Keratinocyte (primary cell): ENCODE measurements at regions not wholly inside any gene's neighbourhood (a gene's known extent, or its start where the extent isn't known, plus 50 kb on each side); places are given as distances from the start of the nearest gene placed in this dataset.

ENCODE experiments used
- DNase-seq: peaks from one replicate; pipeline ENCODE4 v3.0.0-alpha.2; 2011; ENCODE audit warnings: low read depth, missing footprints, low spot score
- FAIRE-seq: peaks from 2 replicates; lab custom pipeline; 2011; peaks lifted over from hg19 to GRCh38; lab: Jason Lieb, UNC
- H2AFZ ChIP-seq: 2 replicates; pipeline ENCODE4 v1.6.0; 2012; ENCODE audit warnings: low read length, control low read depth, inconsistent platforms; ENCODE audit not compliant: control insufficient read depth
- H3K27ac ChIP-seq: 2 replicates; pipeline ENCODE4 v1.5.1; 2011; ENCODE audit warnings: low read length; ENCODE audit not compliant: control insufficient read depth, insufficient read depth
- H3K27me3 ChIP-seq: 3 replicates; pipeline ENCODE4 v1.6.0; 2011; ENCODE audit warnings: low read length; ENCODE audit not compliant: control insufficient read depth, insufficient read depth; ENCODE audit errors: extremely low read depth
- H3K36me3 ChIP-seq, 2 experiments: 2 replicates in 1 of 2; 3 replicates in 1 of 2; pipeline ENCODE4 v1.5.1; 2011; ENCODE audit warnings: low read length in 2 of 2, mild to moderate bottlenecking in 1 of 2; ENCODE audit not compliant: control insufficient read depth in 2 of 2, insufficient read depth in 2 of 2; ENCODE audit errors: extremely low read depth in 1 of 2
- H3K4me1 ChIP-seq: 3 replicates; pipeline ENCODE4 v1.5.1; 2011; ENCODE audit warnings: low read length; ENCODE audit not compliant: control insufficient read depth, insufficient read depth; ENCODE audit errors: extremely low read depth
- H3K4me2 ChIP-seq: 3 replicates; pipeline ENCODE4 v1.6.0; 2011; ENCODE audit warnings: low read depth, low read length; ENCODE audit not compliant: control insufficient read depth, insufficient read depth; ENCODE audit errors: extremely low read depth
- H3K4me3 ChIP-seq, 3 experiments: fragments of 200-600 bp in 1 of 3; sonication (generic) in 1 of 3; 2 replicates in 2 of 3; 3 replicates in 1 of 3; pipeline ENCODE4 v1.5.1; 2011 to 2016; ENCODE audit warnings: low read length in 3 of 3, mild to moderate bottlenecking in 3 of 3, control low read depth in 2 of 3, inconsistent platforms in 1 of 3, low read depth in 1 of 3, mixed read lengths in 1 of 3, mixed run types in 1 of 3, moderate library complexity in 1 of 3; ENCODE audit not compliant: control insufficient read depth in 2 of 3, insufficient read depth in 2 of 3; ENCODE audit errors: extremely low read depth in 1 of 3
- H3K79me2 ChIP-seq: 2 replicates; pipeline ENCODE4 v1.6.0; 2012; ENCODE audit warnings: low read length; ENCODE audit not compliant: control insufficient read depth, insufficient read depth
- H3K9ac ChIP-seq: 3 replicates; pipeline ENCODE4 v1.6.0; 2011; ENCODE audit warnings: low read length; ENCODE audit not compliant: control insufficient read depth, insufficient read depth; ENCODE audit errors: extremely low read depth
- H3K9me1 ChIP-seq: 3 replicates; pipeline ENCODE4 v1.6.0; 2011; ENCODE audit warnings: low read length; ENCODE audit not compliant: control insufficient read depth, insufficient read depth; ENCODE audit errors: extremely low read depth
- H3K9me3 ChIP-seq: 2 replicates; pipeline ENCODE4 v1.5.1; 2012; ENCODE audit warnings: low read depth, low read length; ENCODE audit not compliant: control insufficient read depth
- H4K20me1 ChIP-seq: 3 replicates; pipeline ENCODE4 v1.6.0; 2011; ENCODE audit warnings: low read length; ENCODE audit not compliant: control insufficient read depth, insufficient read depth; ENCODE audit errors: extremely low read depth
- EZH2 ChIP-seq: IDR thresholded peaks from one replicate; pipeline ENCODE4 v1.6.1; 2012; ENCODE audit warnings: inconsistent platforms, mild to moderate bottlenecking, low read length, moderate library complexity
- dilution Hi-C: fragments of 300-500 bp; cut with MboI; formaldehyde crosslinking; loops from one replicate; pipeline ENCODE4 v1.7.0; 2020; ENCODE audit warnings: low sequenced_read_pairs; ENCODE audit not compliant: extremely low pct_ligation_motif_present
- TF ChIP-seq, protein P1 (sequence below), 3 experiments: IDR thresholded peaks in 1 of 3; conservative IDR thresholded peaks in 1 of 3; optimal IDR thresholded peaks in 1 of 3; 2 replicates in 2 of 3; 3 replicates in 1 of 3; pipeline versions ENCODE3 to v1.5.1; 2011; ENCODE audit warnings: low read length in 3 of 3, mild to moderate bottlenecking in 3 of 3, moderate library complexity in 2 of 3, control low read depth in 1 of 3, inconsistent platforms in 1 of 3; ENCODE audit not compliant: insufficient read depth in 2 of 3; ENCODE audit errors: extremely low read depth in 1 of 3

DNA sequence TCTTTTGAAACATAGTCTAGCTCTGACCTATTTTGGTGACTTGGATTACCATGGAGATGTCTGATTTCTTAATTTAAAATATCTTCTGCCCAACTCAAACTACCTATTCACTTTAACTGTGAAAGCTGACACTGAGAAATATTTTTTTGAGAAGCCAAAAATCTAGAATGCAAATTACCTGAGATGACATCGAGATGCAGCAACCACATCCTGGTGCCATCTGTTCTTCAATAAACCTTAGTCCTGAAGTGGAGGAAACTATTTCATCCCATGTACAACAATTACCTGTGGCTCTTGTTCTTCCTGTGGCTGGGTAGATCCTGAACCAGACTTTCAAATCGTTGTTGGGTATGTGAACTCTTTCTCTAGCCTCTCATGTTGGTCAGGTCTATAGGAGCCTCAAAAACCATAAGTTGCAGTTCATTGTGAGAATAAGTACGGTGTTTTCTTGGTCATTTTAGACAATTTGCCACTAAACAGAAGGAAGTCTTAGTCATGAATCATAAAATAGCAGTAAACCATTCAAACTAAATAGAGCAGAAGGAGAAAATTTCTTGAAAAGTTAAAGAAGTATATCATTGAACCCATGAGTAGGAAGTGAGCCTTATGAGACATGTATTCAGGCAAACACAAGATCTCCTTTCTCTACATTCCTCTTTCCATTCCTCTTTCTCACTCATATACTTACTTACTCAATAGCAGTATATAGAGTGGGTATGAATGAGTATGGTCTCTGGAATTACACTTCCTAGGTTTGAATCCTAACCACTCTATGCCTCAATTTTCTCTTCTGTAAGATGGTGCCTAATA is 176.0 kb downstream of the HMHB1 start:
- dilution Hi-C loops: no loop called here
- Histone ChIP-seq H3K9ac (no peak overlapping the region), H4K20me1 (no peaks in the 10 kb centered on the region), H3K4me2 (no peak overlapping the region), H2AFZ (no peak overlapping the region), H3K4me3 (no peak overlapping the region), H3K4me1 (peaks cover 23% of the 10 kb centered on the region), H3K27ac (no peak overlapping the region), H3K27me3 (no peaks in the 10 kb centered on the region), H3K9me1 (no peaks in the 10 kb centered on the region), H3K36me3 (no peaks in the 10 kb centered on the region), H3K9me3 (no peaks in the 10 kb centered on the region), H3K79me2 (no peaks in the 10 kb centered on the region)
- TF ChIP-seq, protein P1, sequence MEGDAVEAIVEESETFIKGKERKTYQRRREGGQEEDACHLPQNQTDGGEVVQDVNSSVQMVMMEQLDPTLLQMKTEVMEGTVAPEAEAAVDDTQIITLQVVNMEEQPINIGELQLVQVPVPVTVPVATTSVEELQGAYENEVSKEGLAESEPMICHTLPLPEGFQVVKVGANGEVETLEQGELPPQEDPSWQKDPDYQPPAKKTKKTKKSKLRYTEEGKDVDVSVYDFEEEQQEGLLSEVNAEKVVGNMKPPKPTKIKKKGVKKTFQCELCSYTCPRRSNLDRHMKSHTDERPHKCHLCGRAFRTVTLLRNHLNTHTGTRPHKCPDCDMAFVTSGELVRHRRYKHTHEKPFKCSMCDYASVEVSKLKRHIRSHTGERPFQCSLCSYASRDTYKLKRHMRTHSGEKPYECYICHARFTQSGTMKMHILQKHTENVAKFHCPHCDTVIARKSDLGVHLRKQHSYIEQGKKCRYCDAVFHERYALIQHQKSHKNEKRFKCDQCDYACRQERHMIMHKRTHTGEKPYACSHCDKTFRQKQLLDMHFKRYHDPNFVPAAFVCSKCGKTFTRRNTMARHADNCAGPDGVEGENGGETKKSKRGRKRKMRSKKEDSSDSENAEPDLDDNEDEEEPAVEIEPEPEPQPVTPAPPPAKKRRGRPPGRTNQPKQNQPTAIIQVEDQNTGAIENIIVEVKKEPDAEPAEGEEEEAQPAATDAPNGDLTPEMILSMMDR (optimal IDR thresholded peaks at IDR 0.05 in 1 of 3, IDR thresholded peaks at IDR 0.05 in 1 of 3, conservative IDR thresholded peaks at IDR 0.05 in 1 of 3; ENCODE audit: extremely low read depth in 1 of 3, insufficient read depth in 2 of 3, low read length in 3 of 3): no peak
- TF ChIP-seq EZH2: no peak
- no peak for DNase-seq
- peak; percentile 29 for FAIRE-seq

DNA sequence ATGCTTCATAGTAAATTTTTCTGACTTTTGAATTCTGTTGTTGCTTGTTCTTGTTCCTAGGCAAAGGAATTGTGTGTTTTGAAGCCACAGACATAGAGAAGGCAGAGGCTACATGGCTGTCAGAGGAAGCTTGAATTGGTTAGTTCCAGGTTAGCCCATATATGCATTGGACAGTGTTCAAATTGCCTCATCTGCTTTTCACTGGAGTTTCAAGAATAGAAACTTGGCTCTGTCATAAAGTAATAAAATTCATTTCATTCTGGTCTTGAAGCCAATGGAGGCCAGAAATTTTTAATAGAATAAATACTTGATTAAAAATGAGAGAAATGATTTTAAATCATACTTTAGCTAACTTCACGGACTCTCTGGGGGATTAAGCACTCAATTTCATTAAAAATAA is 178.0 kb downstream of the YIPF5 start:
- H4K20me1 ChIP-seq: no peaks in the 10 kb centered on the region
- no peaks in the 10 kb centered on the region for H3K36me3 ChIP-seq
- H3K9ac ChIP-seq: no peak overlapping the region
- H2AFZ ChIP-seq: no peak overlapping the region
- no peaks in the 10 kb centered on the region for H3K4me1 ChIP-seq
- H3K4me3 ChIP-seq: no peak overlapping the region
- H3K27ac ChIP-seq: no peak overlapping the region
- no peaks in the 10 kb centered on the region for H3K79me2 ChIP-seq
- no peaks in the 10 kb centered on the region for H3K9me3 ChIP-seq
- FAIRE-seq: no peak
- no peak for DNase-seq
- no peaks in the 10 kb centered on the region for H3K27me3 ChIP-seq
- no peak overlapping the region for H3K4me2 ChIP-seq
- no peaks in the 10 kb centered on the region for H3K9me1 ChIP-seq
- dilution Hi-C loops: no loop called here
- TF ChIP-seq, protein P1 (optimal IDR thresholded peaks at IDR 0.05 in 1 of 3, IDR thresholded peaks at IDR 0.05 in 1 of 3, conservative IDR thresholded peaks at IDR 0.05 in 1 of 3; ENCODE audit: extremely low read depth in 1 of 3, insufficient read depth in 2 of 3, low read length in 3 of 3): no peak
- no peak for TF ChIP-seq EZH2
